ENCODE measurements at regions not wholly inside any gene's neighbourhood (a gene's known extent, or its start where the extent isn't known, plus 50 kb on each side); places are given as distances from the start of the nearest gene placed in this dataset.

DNA sequence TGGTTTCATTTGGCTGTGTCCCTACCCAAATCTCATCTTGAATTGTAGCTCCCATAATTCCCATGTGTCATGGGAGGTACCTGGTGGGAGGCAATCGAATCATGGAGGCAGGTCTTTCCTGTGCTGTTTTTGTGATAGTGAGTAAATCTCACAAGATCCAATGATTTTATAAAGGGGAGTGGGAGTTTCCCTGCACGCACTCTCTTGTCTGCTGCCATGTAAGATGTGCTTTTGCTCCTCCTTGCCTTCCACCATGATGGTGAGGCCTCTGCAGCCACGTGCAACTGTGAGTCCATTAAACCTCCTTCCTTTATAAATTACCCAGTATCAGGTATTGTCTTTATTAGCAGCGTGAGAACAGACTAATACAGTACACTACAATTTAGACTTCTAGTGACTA, 67.5 kb upstream of the LINC01488 start:
- TF ChIP-seq, protein P1, sequence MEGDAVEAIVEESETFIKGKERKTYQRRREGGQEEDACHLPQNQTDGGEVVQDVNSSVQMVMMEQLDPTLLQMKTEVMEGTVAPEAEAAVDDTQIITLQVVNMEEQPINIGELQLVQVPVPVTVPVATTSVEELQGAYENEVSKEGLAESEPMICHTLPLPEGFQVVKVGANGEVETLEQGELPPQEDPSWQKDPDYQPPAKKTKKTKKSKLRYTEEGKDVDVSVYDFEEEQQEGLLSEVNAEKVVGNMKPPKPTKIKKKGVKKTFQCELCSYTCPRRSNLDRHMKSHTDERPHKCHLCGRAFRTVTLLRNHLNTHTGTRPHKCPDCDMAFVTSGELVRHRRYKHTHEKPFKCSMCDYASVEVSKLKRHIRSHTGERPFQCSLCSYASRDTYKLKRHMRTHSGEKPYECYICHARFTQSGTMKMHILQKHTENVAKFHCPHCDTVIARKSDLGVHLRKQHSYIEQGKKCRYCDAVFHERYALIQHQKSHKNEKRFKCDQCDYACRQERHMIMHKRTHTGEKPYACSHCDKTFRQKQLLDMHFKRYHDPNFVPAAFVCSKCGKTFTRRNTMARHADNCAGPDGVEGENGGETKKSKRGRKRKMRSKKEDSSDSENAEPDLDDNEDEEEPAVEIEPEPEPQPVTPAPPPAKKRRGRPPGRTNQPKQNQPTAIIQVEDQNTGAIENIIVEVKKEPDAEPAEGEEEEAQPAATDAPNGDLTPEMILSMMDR (IDR thresholded peaks at IDR 0.05) = no peak
- TF ChIP-seq POLR2A (IDR thresholded peaks at IDR 0.05) = no peak

Measured in esophagus squamous epithelium (tissue), 4 donors.